Anterior cingulate cortex (tissue), 58 donors: ENCODE measurements at regions not wholly inside any gene's neighbourhood (a gene's known extent, or its start where the extent isn't known, plus 50 kb on each side); places are given as distances from the start of the nearest gene placed in this dataset.

Experiments
- DNase-seq, 58 donors: peaks; one replicate each; lab custom pipeline; 2025; lab: John Stamatoyannopoulos, UW

DNA sequence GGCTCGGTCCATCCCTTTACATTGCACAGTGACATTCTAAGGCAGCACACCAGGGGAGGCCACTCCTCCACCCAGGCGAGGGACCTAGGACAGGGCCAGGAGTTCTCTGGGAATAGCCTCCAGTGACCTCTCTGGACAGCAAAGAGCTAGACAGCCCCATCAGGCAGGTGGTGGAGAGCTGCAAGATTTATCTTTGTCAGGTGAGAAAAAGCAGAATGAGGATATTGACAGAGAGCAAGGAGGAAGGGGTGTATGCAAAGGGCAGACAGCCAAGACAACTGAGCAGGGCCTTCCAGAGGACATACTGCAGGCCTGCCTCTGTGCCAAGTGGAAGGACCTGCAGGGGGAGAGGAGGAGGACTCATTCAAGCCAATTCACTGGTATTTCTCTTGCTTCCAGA lies 112.4 kb upstream of the MAX start:
- DNase-seq = no peak

DNA sequence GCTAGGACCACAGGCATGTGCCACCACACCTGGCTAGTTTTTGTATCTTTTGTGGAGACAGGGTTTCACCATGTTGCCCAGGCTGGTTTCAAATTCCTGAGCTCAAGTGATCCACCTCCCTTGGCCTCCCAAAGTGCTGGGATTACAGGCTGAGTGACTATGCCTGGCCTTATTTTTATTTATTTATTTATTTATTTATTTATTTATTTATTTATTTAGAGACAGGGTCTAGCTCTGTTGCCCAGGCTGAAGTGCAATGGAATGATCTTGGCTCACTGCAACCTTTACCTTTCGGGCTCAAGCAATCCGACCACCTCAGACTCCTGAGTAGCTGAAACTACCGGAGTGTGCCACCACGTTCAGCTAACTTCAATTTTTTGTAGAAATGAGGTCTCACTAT lies 117.0 kb upstream of the MAX start:
- DNase-seq = no peak

DNA sequence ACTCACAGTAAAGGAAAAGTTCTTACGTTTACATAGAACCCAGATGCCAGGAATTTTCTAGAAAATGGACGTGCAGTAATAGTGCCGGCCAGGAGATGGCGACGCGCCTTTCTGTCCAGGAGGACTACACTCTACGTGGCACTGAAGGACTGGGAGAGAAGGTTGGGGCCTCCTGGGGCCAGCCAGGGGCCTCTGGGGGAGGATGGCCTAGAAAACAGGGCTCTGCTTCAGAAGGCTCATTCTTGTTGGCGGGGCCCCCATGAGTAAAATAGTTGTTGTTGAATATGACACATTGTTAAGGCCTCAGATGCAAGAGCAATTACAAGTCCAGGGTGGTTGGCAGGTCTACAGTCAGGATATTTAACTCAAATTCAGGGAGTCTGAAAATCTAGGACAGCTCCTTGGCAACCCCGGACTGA lies 120.1 kb upstream of the MAX start:
- peak in 53 of 58 donors; percentile 11 to 86 (median 59) for DNase-seq

DNA sequence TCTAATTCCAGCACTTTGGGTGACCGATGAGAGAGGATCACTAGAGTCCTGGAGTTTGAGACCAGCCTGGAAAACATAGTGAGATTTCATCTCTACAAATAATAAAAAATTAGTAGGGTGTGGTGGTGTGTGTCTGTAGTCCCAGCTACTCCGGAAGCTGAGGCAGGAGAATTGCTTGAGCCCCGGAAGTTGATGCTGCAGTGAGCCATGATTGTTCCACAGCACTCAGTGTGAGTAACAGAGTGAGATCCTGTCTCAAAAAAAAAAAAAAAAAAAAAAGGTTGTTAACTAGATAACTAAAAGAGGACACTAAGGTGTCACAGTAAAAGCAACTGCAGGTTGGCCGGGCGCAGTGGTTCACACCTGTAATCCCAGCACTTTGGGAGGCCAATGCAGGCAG lies 121.3 kb upstream of the MAX start:
- DNase-seq = no peak

DNA sequence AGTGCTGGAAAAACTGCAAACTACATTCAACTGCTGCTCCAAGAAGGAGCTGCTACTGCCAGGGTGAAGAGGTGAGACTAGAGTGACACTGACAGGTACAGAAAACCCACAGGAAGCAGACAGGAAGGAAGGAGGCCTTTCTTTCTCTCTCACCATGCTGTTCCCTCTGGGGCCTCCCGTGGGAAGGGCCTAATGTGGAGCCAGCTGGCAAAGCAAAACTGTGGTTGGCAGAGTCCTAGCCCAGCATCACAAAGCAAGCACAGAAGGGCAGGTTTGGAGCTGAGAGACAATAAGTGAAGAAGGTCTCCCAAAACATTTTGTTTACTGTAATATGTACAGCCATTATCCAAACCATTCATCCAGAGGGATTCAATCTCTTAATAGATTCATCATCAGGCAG lies 122.5 kb upstream of the MAX start:
- DNase-seq = peak in 49 of 58 donors; percentile 7 to 83 (median 45)

DNA sequence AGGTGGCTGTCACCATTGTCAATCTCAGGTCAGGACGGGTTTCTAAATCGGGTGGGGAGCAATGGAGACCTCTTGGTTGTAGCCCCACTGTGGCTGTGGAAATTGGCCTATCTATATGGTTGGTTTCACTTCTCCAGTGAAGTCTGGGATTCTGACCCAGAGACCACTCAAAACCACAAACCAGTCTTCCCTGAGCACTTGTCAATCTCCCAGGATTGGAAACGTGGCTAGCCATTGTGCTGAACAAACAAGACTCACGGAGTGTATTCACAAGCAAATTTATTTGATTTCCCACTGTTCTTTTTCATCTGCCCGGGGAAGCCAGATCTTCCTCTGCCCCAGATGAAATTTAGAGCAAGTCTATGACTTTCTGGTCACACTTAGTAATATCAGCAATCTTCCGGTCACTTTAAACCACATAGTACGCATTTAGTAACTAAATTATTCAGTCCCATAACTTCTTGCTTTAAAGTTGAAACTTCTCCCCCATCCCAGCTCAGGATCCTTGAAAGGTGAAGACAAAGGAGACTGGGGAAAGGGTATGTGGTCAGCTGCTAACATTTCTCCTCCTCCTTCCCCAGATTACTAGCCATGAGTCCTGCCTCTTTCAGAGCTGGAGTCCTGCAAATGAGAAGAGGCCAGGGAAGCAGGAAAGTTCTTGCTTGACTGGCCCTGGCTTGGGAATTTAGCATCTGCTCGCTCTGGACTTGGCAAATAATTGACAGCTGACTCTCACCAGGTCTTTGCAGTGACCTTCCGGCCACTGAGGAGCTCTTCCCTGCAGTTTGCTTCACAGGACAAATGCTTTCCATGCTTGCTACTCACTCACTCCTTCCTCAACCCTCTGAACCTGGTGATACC lies 123.2 kb upstream of the MAX start:
- DNase-seq = peak in 1 of 58 donors; percentile 49

DNA sequence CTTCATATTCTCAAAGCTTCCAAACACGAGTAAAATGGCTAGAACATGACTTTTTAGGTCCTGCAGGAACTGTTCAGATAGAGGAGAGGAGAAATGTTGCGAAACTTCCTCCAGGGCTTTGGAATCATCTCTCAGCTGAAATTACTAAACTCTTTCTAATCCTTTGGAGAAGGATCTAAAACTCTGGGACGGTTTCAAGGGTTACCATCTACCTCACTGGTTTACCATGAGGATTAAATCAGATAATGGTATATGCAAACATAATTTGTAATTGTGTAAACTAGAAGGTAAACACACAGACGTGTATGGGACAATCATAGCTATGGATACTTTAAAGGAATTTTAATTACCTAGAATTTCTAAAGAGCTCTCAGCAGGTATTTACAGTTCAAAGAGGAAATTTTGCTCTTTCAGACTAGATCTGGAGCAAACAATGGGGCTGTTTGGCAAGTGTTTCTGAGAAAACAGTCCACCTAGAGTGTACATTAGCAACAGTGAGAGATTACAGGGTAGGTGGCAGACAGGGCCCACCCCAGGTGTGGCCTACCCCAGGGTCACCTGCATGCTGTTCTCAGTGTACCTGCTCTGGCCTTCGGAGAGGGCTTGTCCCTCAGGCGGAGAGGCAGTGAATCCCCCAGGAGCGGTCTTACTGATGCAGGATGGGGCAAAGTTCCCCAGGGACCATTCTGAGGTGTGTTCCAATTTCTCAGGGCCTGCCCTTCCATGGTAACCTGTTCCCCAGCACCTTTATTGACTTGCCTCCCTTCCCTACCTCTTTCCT lies 124.7 kb upstream of the MAX start:
- DNase-seq = no peak

DNA sequence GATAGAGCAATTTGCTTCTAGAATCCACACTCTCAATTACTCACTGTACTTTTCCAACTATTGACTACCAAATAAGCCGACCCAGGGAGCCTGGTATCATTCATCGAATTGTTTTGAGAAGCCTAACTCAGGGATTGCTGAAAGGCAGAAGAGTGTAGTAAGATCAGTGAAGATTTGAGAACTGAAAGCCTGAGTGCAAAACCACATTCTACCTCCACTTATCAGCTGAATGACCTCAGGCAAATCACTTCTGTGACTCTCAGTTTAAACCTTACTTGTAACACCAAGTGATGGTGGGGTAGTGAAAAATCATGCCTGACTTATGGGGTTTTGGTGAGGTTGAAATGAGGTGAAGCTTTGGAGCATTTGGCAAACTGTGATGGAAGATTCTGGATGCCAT lies 126.1 kb upstream of the MAX start:
- DNase-seq = no peak

DNA sequence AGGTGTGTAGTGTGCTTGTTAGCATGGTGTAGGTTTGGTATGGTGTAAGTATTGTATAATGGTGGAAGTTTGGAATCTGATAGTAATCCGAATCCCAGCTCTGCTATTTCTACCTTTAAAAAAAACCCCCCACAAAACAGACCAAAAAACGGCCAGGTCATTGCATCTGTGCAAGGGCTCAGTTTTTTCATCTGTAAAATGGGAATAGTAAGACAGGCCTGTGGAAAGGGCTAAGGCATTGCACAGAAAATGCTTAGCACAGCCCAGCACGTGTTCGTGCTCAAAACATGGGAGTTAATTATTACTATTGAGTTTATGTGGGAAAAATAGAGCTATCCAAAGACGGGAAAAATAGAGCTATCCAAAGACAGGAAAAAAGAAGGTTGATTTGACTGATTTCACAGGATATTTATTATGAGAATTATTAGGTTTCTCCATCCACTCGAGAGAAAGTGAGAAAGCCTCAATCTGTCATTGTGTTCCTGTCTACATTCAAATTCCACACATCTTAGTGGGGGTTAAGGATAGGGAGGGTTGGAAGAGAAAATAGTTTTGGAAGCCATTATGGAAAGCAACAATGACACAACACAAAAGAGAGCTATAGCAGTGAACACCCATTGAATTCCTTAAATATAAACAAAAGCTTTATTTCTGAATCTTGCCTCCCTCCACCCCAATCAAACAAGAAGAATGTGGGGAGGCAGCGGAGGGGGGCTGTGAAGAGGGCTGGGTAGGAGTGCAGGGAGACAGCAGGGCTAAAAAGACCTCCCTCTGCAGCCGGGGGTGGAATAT lies 126.8 kb upstream of the MAX start:
- DNase-seq = no peak

DNA sequence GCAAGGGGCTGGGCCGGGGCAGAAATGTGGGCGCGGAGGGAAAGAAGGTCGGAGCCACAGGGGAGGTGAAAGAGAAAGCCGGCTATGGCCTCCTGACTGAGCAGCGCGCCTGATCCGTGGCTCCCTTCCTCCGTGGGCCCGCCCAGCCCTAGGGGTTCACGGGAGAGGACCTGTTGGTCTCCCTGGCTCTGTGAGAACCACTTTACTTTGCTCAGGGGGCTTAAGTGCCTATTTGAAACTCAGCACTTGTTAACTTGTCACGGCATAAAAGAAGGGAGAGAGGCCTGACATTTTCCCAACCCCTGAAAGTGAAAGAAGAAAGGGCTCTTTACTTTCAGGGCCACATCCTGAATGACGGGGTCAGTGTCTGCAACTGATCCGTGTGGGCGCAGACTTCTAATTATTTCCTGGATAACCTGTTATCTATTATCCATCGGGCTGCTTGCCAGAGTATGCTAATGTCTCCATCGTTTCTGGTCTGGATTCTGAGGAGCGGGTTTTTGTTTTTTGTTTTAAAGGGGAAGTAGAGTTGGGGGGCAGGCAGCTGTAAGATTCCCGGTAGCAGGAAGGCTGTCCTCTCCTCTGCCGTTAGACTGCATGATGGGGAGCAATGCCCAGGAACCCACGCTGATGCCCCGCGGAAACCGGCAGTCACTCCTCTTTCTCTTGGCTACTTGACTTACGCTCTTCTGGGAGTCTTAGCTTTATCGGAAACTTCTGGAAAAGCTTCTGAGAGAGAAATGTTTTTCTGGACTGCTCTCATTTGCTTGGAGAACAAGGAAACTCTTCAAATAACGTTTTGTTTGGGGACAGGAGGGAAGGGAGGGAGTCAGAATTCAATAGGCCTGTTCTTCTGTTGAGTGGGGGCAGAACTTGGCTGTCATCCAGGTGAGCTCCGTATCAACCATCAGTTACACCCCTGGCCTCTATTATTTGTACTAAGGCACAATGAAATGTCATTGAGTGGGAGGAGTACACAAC lies 127.7 kb upstream of the MAX start:
- peak in 51 of 58 donors; percentile 10 to 91 (median 63) for DNase-seq

DNA sequence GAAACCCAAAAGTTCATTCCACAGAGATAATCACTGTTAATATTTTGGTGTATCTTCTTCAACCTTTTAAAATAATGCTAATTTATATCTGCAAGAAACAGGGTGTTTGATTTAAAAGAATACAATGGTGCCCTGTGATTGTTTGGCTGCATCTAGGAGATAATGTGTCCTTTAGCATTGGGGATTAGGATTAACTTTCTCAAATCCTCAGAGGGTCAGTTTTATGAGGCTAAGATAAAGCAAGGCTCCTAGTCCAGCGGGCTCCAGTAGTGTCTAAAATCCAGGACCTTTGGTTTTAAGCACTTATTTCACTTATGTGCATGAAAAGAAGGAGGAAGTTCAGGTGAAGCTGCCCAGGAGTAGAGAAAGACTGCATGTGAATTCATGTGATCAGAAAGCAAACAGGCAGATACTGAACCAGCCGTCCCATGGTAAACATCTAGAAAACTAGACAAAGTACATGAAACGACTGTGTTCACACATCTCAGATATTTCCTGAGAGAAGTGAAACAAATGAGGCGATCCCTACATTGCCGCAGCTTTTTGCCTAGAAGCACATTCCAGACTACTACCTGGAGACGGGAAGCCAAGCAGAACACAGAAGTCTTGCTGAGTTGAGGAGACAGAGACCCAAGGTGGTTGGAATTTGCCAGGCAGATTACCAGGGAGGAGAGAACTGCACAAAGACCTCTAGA lies 129.1 kb upstream of the MAX start:
- DNase-seq = peak in 4 of 58 donors; percentile 11 to 32 (median 22)

DNA sequence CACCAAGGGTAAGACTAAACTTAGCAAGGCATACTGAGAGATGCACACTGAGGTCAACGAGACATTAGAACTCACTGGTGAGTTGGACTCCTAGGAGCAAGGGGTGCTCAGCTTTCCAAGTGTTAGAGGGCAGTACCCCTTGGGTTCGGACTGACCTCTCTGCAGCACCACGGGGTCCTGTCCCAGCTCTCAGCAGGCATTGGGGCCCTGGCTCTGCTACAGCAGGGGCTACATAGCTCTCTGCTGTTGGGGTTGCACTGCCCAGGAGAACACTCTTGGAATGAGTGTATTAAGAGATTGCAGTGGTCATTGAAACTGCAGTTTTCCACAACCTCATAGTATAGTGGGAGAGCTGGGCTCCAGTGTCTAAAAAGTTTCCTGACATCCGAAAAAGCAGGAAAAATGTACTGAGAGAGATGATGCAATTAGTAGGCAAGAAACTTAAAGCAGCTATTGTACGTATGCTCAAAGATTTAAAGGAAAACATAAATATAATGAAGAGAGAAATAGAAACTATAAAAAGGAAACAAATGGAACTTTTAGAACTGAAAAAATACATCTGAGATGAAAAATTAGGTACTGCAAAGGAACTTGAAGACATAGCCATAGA lies 132.5 kb upstream of the MAX start:
- DNase-seq = no peak

DNA sequence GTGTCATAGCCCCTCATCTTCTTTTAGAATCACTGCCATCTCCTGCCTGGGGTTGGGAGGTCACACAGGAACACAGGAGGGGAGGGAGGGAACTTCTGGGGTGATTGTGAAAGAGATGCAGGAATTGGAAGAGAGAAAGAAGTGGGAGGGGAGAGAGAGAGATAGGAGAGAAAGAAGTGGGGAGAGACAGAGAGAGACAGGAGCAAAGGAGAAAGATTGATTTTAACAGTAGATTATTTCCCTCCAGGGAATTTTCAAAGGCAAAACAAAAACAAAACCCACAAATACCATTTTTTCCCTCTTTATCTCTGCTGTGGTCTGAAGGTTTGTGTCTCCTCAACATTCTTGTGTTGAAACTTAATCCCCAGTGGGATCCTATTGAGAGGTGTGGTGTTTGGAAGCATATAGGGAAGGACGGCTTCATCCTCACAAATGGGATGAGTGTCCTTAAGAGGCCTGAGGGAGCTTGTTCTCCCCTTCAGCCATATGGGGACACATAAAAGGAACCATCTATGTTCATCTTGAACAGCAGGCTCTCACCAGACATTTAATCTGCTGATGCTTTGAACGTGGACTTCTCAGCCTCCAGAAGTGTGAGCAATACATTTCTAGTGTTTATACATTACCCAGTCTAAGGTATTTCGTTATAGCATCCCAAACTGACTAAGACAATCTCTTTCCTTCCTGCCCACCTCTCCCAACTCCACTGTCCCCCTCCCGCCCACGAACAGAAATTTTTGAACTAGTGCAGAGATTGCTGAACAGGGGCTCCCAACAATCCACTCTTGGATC lies 134.9 kb upstream of the MAX start:
- DNase-seq = no peak

DNA sequence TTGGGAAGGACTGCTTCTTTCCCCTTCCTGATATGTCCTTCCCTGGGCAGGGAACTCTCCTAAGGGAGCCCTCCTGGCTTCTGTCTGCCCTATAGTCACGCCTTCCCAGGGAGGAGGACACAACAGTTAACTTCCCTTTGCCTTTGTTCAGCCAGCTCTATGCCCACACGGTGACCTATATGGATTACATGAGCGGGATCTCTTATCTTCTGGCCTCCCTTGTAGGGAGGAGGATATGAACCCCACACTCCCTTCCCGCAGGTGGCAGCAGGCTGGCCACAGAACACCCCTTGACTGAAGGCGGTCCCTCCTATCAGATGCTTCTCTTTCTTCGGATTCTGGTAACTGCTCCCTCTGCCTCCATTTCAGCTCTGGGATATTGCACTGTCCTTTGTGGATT lies 135.6 kb upstream of the MAX start:
- DNase-seq = no peak

DNA sequence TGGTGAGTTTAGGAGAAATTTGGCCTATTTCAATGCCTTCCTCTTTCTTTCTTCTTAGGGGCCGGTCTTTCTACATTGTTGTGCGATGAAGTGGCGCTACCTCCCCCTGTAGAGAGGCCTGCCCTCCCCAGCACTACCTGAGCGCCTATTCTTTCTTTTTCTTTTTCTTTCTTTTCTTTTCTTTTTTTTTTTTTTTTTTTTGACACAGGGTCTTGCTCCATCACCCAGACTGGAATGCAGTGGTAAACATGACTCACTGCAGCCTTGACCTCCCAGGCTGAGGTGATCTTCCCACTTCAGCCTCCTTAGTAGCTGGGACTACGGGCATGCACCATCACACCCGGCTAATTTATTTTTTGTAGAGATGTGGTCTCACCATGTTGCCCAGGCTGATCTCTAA lies 136.1 kb upstream of the MAX start:
- DNase-seq = no peak

DNA sequence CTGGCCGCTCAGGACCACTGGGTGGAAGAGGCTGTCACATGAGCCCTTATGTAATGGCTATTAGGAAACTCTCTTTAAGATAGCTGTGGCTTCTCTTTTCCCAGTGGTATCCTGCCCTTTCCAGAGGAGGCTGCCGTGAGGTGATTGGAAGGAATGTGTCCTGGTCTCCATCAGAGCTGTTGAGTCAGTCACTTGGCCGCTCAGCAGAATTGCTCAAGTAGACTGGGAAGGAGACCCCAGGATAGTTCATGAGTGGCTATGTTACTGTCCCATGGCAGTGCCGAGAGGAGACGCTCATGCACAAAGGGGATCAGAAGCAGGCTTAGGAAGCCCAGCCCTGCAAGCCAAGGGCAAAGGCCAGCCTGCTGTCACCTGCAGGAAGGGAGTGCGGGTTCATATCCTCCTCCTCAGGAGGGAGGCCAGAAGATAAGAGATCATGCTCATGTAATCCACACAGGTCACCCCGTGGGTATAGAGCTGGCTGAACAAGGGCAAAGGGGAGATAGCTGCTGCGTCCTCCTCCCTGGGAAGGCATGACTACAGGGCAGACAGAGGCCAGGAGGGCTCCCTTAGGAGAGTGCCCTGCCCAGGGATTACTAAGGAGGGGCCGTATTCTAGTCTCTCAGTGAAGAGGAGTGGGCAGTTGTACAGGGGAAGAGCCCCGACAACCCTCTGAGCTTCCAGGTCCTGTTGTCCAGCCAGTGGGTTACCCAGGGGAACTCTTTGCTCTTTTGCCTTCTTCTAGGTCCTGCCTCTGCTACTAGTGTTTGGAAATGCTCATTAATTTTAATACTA lies 137.0 kb upstream of the MAX start:
- DNase-seq = peak in 9 of 58 donors; percentile 5 to 58 (median 36)

DNA sequence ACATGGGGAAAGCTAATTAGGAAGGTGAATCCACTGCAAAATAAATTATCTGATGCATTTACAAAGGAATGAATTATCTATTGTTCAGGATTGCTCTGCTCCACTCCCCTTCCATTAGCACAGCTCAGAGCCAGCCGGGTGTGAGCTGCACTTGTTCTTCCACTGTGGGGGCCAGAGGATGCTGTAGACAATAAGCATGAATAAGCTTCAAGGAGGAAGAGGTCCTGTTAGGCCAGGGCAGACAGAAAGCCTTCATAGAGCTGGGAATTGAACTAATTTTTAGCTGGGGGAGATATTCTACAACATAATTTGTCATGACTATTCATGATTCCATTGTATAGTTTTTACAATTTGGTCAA lies 137.6 kb upstream of the MAX start:
- DNase-seq = peak in 35 of 58 donors; percentile 2 to 79 (median 43)
